HL-60 (cell line): ENCODE measurements at regions not wholly inside any gene's neighbourhood (a gene's known extent, or its start where the extent isn't known, plus 50 kb on each side); places are given as distances from the start of the nearest gene placed in this dataset.

ENCODE experiments used
- CTCF ChIP-seq: IDR thresholded peaks from one replicate; pipeline ENCODE4 v1.5.1; 2011; ENCODE audit warnings: low read length, control low read depth, inconsistent platforms; ENCODE audit not compliant: insufficient read depth
- POLR2AphosphoS5 ChIP-seq: IDR thresholded peaks from 2 replicates; pipeline ENCODE4 v1.6.1; 2012; ENCODE audit warnings: low read depth
- REST ChIP-seq: IDR thresholded peaks from 2 replicates; pipeline ENCODE4 v1.6.1; 2012; ENCODE audit warnings: low read depth; ENCODE audit not compliant: insufficient replicate concordance

DNA sequence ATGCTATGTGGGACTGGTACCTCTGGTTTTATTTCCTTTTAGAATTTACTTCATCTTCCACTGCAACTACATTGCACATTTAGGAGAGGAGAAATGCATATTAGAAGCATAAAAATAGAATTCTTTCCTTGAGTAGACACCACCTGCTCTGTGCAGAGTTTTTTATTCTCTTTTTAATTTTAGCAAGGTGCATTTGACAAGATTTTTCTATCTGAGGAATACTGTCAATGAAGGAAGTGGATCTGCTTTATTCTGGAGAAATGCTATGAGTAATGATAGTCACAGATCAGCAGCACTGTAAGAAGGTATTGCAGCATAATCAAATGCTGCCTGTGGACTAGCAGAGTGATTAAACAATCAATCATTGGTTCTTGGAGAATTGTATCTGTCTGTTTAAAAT is 1038.3 kb downstream of the RAPGEF2 start:
- no peak for TF ChIP-seq POLR2AphosphoS5
- TF ChIP-seq CTCF: no peak
- TF ChIP-seq REST: no peak
